ENCODE measurements at regions not wholly inside any gene's neighbourhood (a gene's known extent, or its start where the extent isn't known, plus 50 kb on each side); places are given as distances from the start of the nearest gene placed in this dataset.

- in situ Hi-C loops (cut with MboI; ENCODE audit: low sequenced_read_pairs) = no loop called here
Measured at GRCh38 chr7:45235905-45236304, 78.3 kb downstream of the RAMP3 start.

GRCh38 chr7:45236666-45237065, 79.1 kb downstream of the RAMP3 start:
- in situ Hi-C loops (cut with MboI; ENCODE audit: low sequenced_read_pairs) = no loop called here

GRCh38 chr7:45237788-45238461, 80.3 kb downstream of the RAMP3 start:
- in situ Hi-C loops (cut with MboI; ENCODE audit: low sequenced_read_pairs) = no loop called here

GRCh38 chr7:45238806-45239205, 81.2 kb downstream of the RAMP3 start:
- in situ Hi-C loops (cut with MboI; ENCODE audit: low sequenced_read_pairs) = no loop called here

- in situ Hi-C loops (cut with MboI; ENCODE audit: low sequenced_read_pairs) = no loop called here
Measured at GRCh38 chr7:45239486-45239885, 81.9 kb downstream of the RAMP3 start.

- in situ Hi-C loops (cut with MboI; ENCODE audit: low sequenced_read_pairs) = no loop called here
Measured at GRCh38 chr7:45240273-45240771, 82.7 kb downstream of the RAMP3 start.

- in situ Hi-C loops (cut with MboI; ENCODE audit: low sequenced_read_pairs) = no loop called here
Measured at GRCh38 chr7:45240926-45241325, 83.3 kb downstream of the RAMP3 start.

- in situ Hi-C loops (cut with MboI; ENCODE audit: low sequenced_read_pairs) = no loop called here
Measured at GRCh38 chr7:45241339-45242109, 83.9 kb downstream of the RAMP3 start.

- in situ Hi-C loops (cut with MboI; ENCODE audit: low sequenced_read_pairs) = no loop called here
Measured at GRCh38 chr7:45242261-45242660, 84.7 kb downstream of the RAMP3 start.

- in situ Hi-C loops (cut with MboI; ENCODE audit: low sequenced_read_pairs) = no loop called here
Measured at GRCh38 chr7:45242698-45243097, 85.1 kb downstream of the RAMP3 start.

- in situ Hi-C loops (cut with MboI; ENCODE audit: low sequenced_read_pairs) = no loop called here
Measured at GRCh38 chr7:45244981-45245380, 87.4 kb downstream of the RAMP3 start.

GRCh38 chr7:45246339-45246738, 88.7 kb downstream of the RAMP3 start:
- in situ Hi-C loops (cut with MboI; ENCODE audit: low sequenced_read_pairs) = no loop called here

- in situ Hi-C loops (cut with MboI; ENCODE audit: low sequenced_read_pairs) = loop anchor here (25.0 kb wide), 1 partner anchor 90 kb away; the partner anchor contains the start of gene RAMP3
Measured at GRCh38 chr7:45252248-45252647, 94.7 kb downstream of the RAMP3 start.

GRCh38 chr7:45252857-45253256, 95.3 kb downstream of the RAMP3 start:
- in situ Hi-C loops (cut with MboI; ENCODE audit: low sequenced_read_pairs) = loop anchor here (25.0 kb wide), 1 partner anchor 91 kb away; the partner anchor contains the start of gene RAMP3

GRCh38 chr7:45253368-45253767, 95.8 kb downstream of the RAMP3 start:
- in situ Hi-C loops (cut with MboI; ENCODE audit: low sequenced_read_pairs) = loop anchor here (25.0 kb wide), 1 partner anchor 91 kb away; the partner anchor contains the start of gene RAMP3

GRCh38 chr7:45255187-45255586, 97.6 kb downstream of the RAMP3 start:
- in situ Hi-C loops (cut with MboI; ENCODE audit: low sequenced_read_pairs) = loop anchor here (25.0 kb wide), 1 partner anchor 93 kb away; the partner anchor contains the start of gene RAMP3

- in situ Hi-C loops (cut with MboI; ENCODE audit: low sequenced_read_pairs) = loop anchor here (25.0 kb wide), 1 partner anchor 94 kb away; the partner anchor contains the start of gene RAMP3
Measured at GRCh38 chr7:45256309-45256708, 98.7 kb downstream of the RAMP3 start.

- in situ Hi-C loops (cut with MboI; ENCODE audit: low sequenced_read_pairs) = loop anchor here (25.0 kb wide), 1 partner anchor 94 kb away; the partner anchor contains the start of gene RAMP3
Measured at GRCh38 chr7:45256775-45257174, 99.2 kb downstream of the RAMP3 start.

GRCh38 chr7:45257284-45257683, 99.7 kb downstream of the RAMP3 start:
- in situ Hi-C loops (cut with MboI; ENCODE audit: low sequenced_read_pairs) = loop anchor here (25.0 kb wide), 1 partner anchor 95 kb away; the partner anchor contains the start of gene RAMP3

GRCh38 chr7:45258533-45259226, 101.1 kb downstream of the RAMP3 start:
- in situ Hi-C loops (cut with MboI; ENCODE audit: low sequenced_read_pairs) = loop anchor here (25.0 kb wide), 1 partner anchor 96 kb away; the partner anchor contains the start of gene RAMP3

- in situ Hi-C loops (cut with MboI; ENCODE audit: low sequenced_read_pairs) = loop anchor here (25.0 kb wide), 1 partner anchor 97 kb away; the partner anchor contains the start of gene RAMP3
Measured at GRCh38 chr7:45259227-45259596, 101.6 kb downstream of the RAMP3 start.

All from HL-60/S4 treated with phorbol 12-myristate 13-acetate at 8.2 ng/mL for 4 days and 3 days (cell line).